K562 (cell line): ENCODE measurements at regions not wholly inside any gene's neighbourhood (a gene's known extent, or its start where the extent isn't known, plus 50 kb on each side); places are given as distances from the start of the nearest gene placed in this dataset.

Experiments used
- ATAC-seq: fragments of 200-7000 bp; cut with Tn5 transposase; 3 replicates; pipeline ENCODE4 v1.9.1; 2020; ENCODE audit warnings: moderate library complexity
- BruUV-seq: library from RNA; stranded (reverse); fragments of 400-500 nt; replicated peaks from 2 replicates; lab custom pipeline; 2021; lab: Mats Ljungman, UMichigan
- CTCF ChIA-PET: fragments of 300-600 bp; formaldehyde crosslinking; extraction: SDS; loops from one replicate; lab custom pipeline; 2021; ENCODE audit warnings: low intra/inter-chr PET ratio; lab: Yijun Ruan, JAX
- POLR2A ChIA-PET: fragments of 300-600, 350-650 bp; sonication (Branson Sonifier 250); formaldehyde crosslinking; extraction: SDS; loops from one replicate; lab custom pipeline; 2021; ENCODE audit warnings: antibody characterized with exemption, inconsistent platforms; lab: Yijun Ruan, JAX
- DNase-seq, 4 experiments: peaks; one replicate each; pipeline versions ENCODE4 v3.0.0 to v3.0.0-alpha.2; 2011 to 2018; ENCODE audit warnings: low spot score in 3 of 4, mixed read lengths in 3 of 4; ENCODE audit errors: extremely low read depth in 1 of 4
- FAIRE-seq: peaks from 2 replicates; lab custom pipeline; 2011; peaks lifted over from hg19 to GRCh38; lab: Jason Lieb, UNC
- H2AFZ ChIP-seq: 2 replicates; pipeline ENCODE4 v1.6.0; 2011; ENCODE audit warnings: low read depth, low read length, control low read depth, inconsistent platforms
- H3K27ac ChIP-seq: fragments of 200-600 bp; 3 replicates; pipeline ENCODE4 v1.8.0; 2011; ENCODE audit warnings: low read depth, mild to moderate bottlenecking, control low read depth, inconsistent platforms, low read length, moderate library complexity, mixed read lengths; ENCODE audit errors: extremely low read depth
- H3K27me3 ChIP-seq, 2 experiments: fragments of 300-600 bp in 1 of 2; 2 replicates in 1 of 2; 3 replicates in 1 of 2; pipeline versions ENCODE4 v1.6.0 to v1.8.0; 2011; ENCODE audit warnings: inconsistent platforms in 2 of 2, low read length in 2 of 2, mild to moderate bottlenecking in 1 of 2, mixed read lengths in 1 of 2, moderate library complexity in 1 of 2; ENCODE audit not compliant: control insufficient read depth in 2 of 2, insufficient read depth in 2 of 2
- H3K36me3 ChIP-seq: fragments of 300-600 bp; 3 replicates; pipeline ENCODE4 v1.8.0; 2011; ENCODE audit warnings: mild to moderate bottlenecking, low read length, inconsistent platforms; ENCODE audit not compliant: control insufficient read depth, insufficient read depth
- H3K4me1 ChIP-seq, 2 experiments: fragments of 200-600 bp in 1 of 2; replicated peaks in 1 of 2; 2 replicates in 1 of 2; 3 replicates in 1 of 2; pipeline versions ENCODE4 v1.5.1 to v1.8.0; 2011; ENCODE audit warnings: inconsistent platforms in 2 of 2, low read length in 2 of 2, mild to moderate bottlenecking in 1 of 2, mixed read lengths in 1 of 2, moderate library complexity in 1 of 2; ENCODE audit not compliant: control insufficient read depth in 2 of 2, insufficient read depth in 2 of 2
- H3K4me2 ChIP-seq: 2 replicates; pipeline ENCODE4 v1.6.1; 2011; ENCODE audit warnings: low read length, control low read depth, inconsistent platforms, mixed read lengths; ENCODE audit not compliant: insufficient read depth
- H3K4me3 ChIP-seq: fragments of 200-600 bp; sonication (generic), shearing (Covaris generic); 2 replicates; pipeline ENCODE4 v1.5.1; 2016; ENCODE audit warnings: control low read depth, inconsistent platforms
- H3K79me2 ChIP-seq: fragments of 200-600 bp; 3 replicates; pipeline ENCODE4 v1.8.0; 2011; ENCODE audit warnings: low read length, inconsistent platforms; ENCODE audit not compliant: control insufficient read depth, insufficient read depth
- H3K9ac ChIP-seq, 2 experiments: 2 replicates each; pipeline versions ENCODE4 v1.6.0 to v1.6.1; 2011; ENCODE audit warnings: low read depth in 2 of 2, low read length in 2 of 2, control low read depth in 1 of 2, inconsistent platforms in 1 of 2, mild to moderate bottlenecking in 1 of 2, mixed read lengths in 1 of 2; ENCODE audit not compliant: insufficient read depth in 1 of 2
- H3K9me1 ChIP-seq: one replicate; pipeline ENCODE4 v1.6.0; 2011; ENCODE audit warnings: inconsistent platforms, mild to moderate bottlenecking, low read length, moderate library complexity; ENCODE audit not compliant: control insufficient read depth, insufficient read depth
- H3K9me3 ChIP-seq: replicated peaks from 2 replicates; pipeline ENCODE4 v1.5.1; 2011; ENCODE audit warnings: low read depth, low read length, inconsistent platforms; ENCODE audit not compliant: control insufficient read depth, insufficient read depth
- H4K20me1 ChIP-seq: replicated peaks from 2 replicates; pipeline ENCODE4 v1.6.1; 2011; ENCODE audit warnings: low read length, inconsistent platforms, mixed read lengths; ENCODE audit not compliant: control insufficient read depth, insufficient read depth
- CBX3 ChIP-seq, 2 experiments: IDR thresholded peaks; 1 replicate in 1 of 2; 2 replicates in 1 of 2; pipeline ENCODE4 v1.6.1; 2012; ENCODE audit warnings: inconsistent platforms in 2 of 2, low read length in 2 of 2, borderline replicate concordance in 1 of 2, control low read depth in 1 of 2
- FOSL1 ChIP-seq: fragments of 200-800 bp; sonication (Bioruptor generic); conservative IDR thresholded peaks from 2 replicates; pipeline ENCODE4 v1.6.1; 2016; ENCODE audit warnings: missing genetic modification characterization, missing compliant biosample characterization
- HDAC6 ChIP-seq: IDR thresholded peaks from 2 replicates; pipeline ENCODE4 v1.6.1; 2012; ENCODE audit warnings: low read depth, mild to moderate bottlenecking, control low read depth, inconsistent platforms, low read length, moderate library complexity
- POLR3G ChIP-seq: IDR thresholded peaks from 2 replicates; pipeline ENCODE4 v1.6.1; 2011; ENCODE audit not compliant: insufficient read length, insufficient replicate concordance; ENCODE audit errors: extremely low read depth
- RBM14 ChIP-seq: fragments of 200-400 bp; formaldehyde crosslinking; IDR thresholded peaks from 2 replicates; pipeline ENCODE4 v1.6.1; 2018; ENCODE audit warnings: low read depth, mild to moderate bottlenecking, low read length, moderate library complexity, borderline replicate concordance; ENCODE audit not compliant: insufficient read depth
- REST ChIP-seq, 2 experiments: fragments of 450-650 bp; formaldehyde crosslinking in 1 of 2; IDR thresholded peaks; 2 replicates each; pipeline versions ENCODE4 v1.4.0 to v1.6.1; 2014 to 2020; ENCODE audit warnings: mild to moderate bottlenecking in 2 of 2, borderline replicate concordance in 1 of 2, low read depth in 1 of 2
- TAF15 ChIP-seq: fragments of 200-400 bp; formaldehyde crosslinking; IDR thresholded peaks from 2 replicates; pipeline ENCODE4 v1.6.1; 2017; ENCODE audit warnings: mild to moderate bottlenecking, low read depth, low read length, moderate library complexity
- TCF7L2 ChIP-seq: fragments of 150-350 bp; IDR thresholded peaks from 2 replicates; pipeline ENCODE4 v1.6.1; 2016; ENCODE audit warnings: low read depth, mild to moderate bottlenecking, low read length, moderate library complexity
- ZNF41 ChIP-seq: fragments of 250-450 bp; sonication (Bioruptor Pico); conservative IDR thresholded peaks from 2 replicates; pipeline ENCODE4 v1.4.0; 2020; ENCODE audit warnings: mild to moderate bottlenecking
- WGBS: fragments of 100-300 bp; shearing (Covaris generic); methylation state at CpG from one replicate; pipeline ENCODE4 v1.1.6; 2016; ENCODE audit warnings: low coverage, mixed read lengths; ENCODE audit not compliant: insufficient coverage; ENCODE audit errors: missing lambda C conversion rate; 5-methylcytosine and 5-hydroxymethylcytosine counted together
- in situ Hi-C: fragments of 300-500 bp; cut with MboI; formaldehyde crosslinking; loops from 4 replicates; pipeline ENCODE4 v1.15.0; 2018; ENCODE audit warnings: inconsistent platforms, mixed read lengths
- intact Hi-C: fragments of 100-400 bp; cut with micrococcal nuclease; formaldehyde crosslinking; loops from 2 replicates; pipeline ENCODE4 v1.14.2; 2022
- TF ChIP-seq, protein P1 (sequence below): fragments of 450-650 bp; formaldehyde crosslinking; IDR thresholded peaks from 2 replicates; pipeline ENCODE4 v1.4.0; 2020; ENCODE audit warnings: mild to moderate bottlenecking

GRCh38 chr11:116466191-116466590 is 306.6 kb downstream of the BUD13 start:
- 0% methylated on average over 6 of the region's 6 CpGs for WGBS
- TF ChIP-seq POLR3G (no peak), ZNF41 (no peak), TAF15 (no peak), RBM14 (no peak), TCF7L2 (no peak), HDAC6 (no peak), CBX3 (IDR thresholded peaks at IDR 0.05; ENCODE audit: borderline replicate concordance in 1 of 2, low read length in 2 of 2) (no peak), FOSL1 (tag) (no peak), REST (IDR thresholded peaks at IDR 0.05; ENCODE audit: borderline replicate concordance) (no peak), REST (CRISPR knock-in tag; IDR thresholded peaks at IDR 0.05; ENCODE audit: low read depth) (no peak)
- TF ChIP-seq, protein P1, sequence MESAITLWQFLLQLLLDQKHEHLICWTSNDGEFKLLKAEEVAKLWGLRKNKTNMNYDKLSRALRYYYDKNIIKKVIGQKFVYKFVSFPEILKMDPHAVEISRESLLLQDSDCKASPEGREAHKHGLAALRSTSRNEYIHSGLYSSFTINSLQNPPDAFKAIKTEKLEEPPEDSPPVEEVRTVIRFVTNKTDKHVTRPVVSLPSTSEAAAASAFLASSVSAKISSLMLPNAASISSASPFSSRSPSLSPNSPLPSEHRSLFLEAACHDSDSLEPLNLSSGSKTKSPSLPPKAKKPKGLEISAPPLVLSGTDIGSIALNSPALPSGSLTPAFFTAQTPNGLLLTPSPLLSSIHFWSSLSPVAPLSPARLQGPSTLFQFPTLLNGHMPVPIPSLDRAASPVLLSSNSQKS: no peak
- H4K20me1 ChIP-seq: no peaks in the 10 kb centered on the region
- CTCF ChIA-PET: no interaction called here
- peaks cover 0 to 15% of the 10 kb centered on the region in 2 experiments; a peak in 3 of 5 replicates for H3K27me3 ChIP-seq
- no peaks in the 10 kb centered on the region for H3K79me2 ChIP-seq
- H3K4me2 ChIP-seq: no peak overlapping the region
- in situ Hi-C loops: no loop called here
- no peaks in the 10 kb centered on the region for H3K36me3 ChIP-seq
- BruUV-seq: no TSS peak
- H3K9me1 ChIP-seq: no peaks in the 10 kb centered on the region
- intact Hi-C loops: no loop called here
- H3K9me3 ChIP-seq: no peaks in the 10 kb centered on the region
- H3K4me1 ChIP-seq: no peaks in the 10 kb centered on the region
- no peak overlapping the region for H3K9ac ChIP-seq
- H2AFZ ChIP-seq: no peak overlapping the region
- DNase-seq (no peak), FAIRE-seq (no peak), ATAC-seq (no peak)
- no peak overlapping the region for H3K4me3 ChIP-seq
- POLR2A ChIA-PET: no interaction called here
- no peak overlapping the region for H3K27ac ChIP-seq
